D721Med (cell line): ENCODE measurements at regions not wholly inside any gene's neighbourhood (a gene's known extent, or its start where the extent isn't known, plus 50 kb on each side); places are given as distances from the start of the nearest gene placed in this dataset.

Experiments
- DNase-seq: peaks from one replicate; pipeline ENCODE4 v3.0.0; 2011; ENCODE audit warnings: low spot score; ENCODE audit not compliant: insufficient read length
- FAIRE-seq: peaks from 2 replicates; lab custom pipeline; 2011; peaks lifted over from hg19 to GRCh38; lab: Jason Lieb, UNC
- TF ChIP-seq, protein P1 (sequence below): IDR thresholded peaks from 2 replicates; pipeline ENCODE4 v1.5.1; 2012; ENCODE audit warnings: mild to moderate bottlenecking, control low read depth; ENCODE audit not compliant: insufficient read depth; ENCODE audit errors: missing control alignments

GRCh38 chr16:17564856-17565255 is 94.1 kb upstream of the XYLT1 start:
- DNase-seq (no peak), FAIRE-seq (no peak)
- TF ChIP-seq, protein P1, sequence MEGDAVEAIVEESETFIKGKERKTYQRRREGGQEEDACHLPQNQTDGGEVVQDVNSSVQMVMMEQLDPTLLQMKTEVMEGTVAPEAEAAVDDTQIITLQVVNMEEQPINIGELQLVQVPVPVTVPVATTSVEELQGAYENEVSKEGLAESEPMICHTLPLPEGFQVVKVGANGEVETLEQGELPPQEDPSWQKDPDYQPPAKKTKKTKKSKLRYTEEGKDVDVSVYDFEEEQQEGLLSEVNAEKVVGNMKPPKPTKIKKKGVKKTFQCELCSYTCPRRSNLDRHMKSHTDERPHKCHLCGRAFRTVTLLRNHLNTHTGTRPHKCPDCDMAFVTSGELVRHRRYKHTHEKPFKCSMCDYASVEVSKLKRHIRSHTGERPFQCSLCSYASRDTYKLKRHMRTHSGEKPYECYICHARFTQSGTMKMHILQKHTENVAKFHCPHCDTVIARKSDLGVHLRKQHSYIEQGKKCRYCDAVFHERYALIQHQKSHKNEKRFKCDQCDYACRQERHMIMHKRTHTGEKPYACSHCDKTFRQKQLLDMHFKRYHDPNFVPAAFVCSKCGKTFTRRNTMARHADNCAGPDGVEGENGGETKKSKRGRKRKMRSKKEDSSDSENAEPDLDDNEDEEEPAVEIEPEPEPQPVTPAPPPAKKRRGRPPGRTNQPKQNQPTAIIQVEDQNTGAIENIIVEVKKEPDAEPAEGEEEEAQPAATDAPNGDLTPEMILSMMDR: no peak

DNA sequence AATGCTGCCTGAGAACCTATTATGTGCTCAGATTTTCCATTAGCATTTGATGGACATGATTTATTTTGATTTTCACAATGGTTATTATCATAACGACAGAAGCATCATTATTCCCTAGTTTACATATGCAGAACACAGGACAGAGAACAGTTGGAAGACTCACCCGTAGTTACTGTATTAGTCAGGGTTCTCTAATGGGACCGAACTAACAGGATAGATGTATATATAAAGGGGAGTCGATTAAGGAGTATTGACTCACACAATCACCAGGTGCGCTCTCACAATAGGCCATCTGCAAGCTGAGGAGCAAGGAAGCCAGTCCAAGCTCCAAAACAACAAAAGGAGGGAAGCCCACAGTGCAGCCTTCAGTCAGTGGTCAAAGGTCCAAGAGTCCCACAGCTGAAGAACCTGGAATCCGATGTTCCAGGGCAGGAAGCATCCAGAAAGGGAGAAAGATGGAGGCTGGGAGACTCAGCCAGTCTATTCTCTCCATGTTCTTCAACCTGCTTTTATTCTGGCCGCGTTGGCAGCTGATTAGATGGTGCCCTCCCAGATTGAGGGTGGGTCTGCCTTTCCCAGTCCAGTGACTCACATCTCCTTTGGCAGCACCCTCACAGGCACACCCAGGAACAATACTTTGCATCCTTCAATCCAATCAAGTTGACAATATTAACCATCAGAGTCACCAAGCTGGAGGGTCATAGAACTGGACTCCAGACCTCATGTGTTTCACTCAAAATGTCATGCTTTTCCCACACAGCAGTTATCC is 92.7 kb upstream of the XYLT1 start:
- DNase-seq: no peak
- no peak for FAIRE-seq
- TF ChIP-seq, protein P1: no peak

DNA sequence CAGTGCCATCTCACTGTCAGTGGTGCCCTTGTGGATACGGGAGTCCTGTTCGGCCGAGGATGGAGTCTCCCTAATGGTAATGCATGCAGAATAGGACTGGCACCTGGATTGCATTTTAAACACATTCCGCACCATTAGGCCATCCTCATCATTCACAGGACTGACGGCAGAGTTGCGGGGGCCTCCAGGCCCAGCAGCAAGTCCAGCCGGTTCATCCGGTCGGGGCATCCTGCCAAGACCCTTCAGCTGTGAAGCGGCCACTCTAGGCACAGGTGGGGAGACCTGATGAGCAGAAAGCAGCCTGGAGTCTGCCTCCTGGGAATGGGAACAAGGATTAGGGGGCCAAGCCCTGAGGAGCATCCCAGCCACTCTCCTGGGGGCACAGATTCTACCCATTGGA is 90.3 kb upstream of the XYLT1 start:
- TF ChIP-seq, protein P1: no peak
- FAIRE-seq: no peak

GRCh38 chr16:17560548-17560947 is 89.8 kb upstream of the XYLT1 start:
- TF ChIP-seq, protein P1: no peak
- FAIRE-seq: no peak
- DNase-seq: no peak

More for the DNA sequence above, 90.3 kb upstream of the XYLT1 start:
- DNase-seq: no peak

DNA sequence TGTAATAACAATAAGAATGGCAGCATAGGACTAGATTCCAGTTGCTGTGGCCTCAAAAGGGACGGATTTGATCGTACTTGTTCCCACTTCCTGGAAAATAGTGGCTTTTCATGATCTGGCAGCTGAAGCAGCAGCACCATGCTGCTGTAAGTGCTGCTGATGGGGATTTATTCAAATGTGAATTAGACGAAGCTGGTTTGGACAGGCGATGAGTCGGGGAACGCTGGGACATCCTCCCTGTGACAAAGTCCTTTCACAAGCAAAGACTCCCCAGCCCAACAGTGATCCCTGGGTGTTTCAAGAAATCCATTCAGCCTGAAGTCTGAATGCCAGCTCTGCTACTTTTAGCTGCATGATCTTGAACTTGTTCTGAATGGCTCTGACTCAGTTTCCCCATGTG is 88.6 kb upstream of the XYLT1 start:
- DNase-seq (no peak), FAIRE-seq (no peak)
- TF ChIP-seq, protein P1: no peak

DNA sequence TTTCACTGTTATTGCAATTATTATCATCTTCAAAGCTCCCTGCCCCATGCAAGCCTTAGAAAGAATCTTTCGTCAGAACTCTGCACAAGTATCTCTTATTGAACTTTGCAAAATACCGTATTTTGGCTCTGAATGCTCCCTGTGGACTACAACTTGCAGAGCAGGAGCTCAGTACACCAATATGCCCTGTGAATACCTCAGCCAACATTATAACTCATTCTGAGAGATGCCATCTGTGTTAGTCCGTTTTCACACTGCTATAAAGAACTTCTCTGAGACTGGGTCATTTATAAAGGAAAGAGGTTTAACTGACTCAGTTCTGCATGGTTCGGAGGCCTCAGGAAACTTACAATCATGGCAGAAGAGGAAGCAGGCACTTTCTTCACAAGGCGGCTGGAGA is 87.2 kb upstream of the XYLT1 start:
- DNase-seq (no peak), FAIRE-seq (no peak)
- TF ChIP-seq, protein P1: no peak

DNA sequence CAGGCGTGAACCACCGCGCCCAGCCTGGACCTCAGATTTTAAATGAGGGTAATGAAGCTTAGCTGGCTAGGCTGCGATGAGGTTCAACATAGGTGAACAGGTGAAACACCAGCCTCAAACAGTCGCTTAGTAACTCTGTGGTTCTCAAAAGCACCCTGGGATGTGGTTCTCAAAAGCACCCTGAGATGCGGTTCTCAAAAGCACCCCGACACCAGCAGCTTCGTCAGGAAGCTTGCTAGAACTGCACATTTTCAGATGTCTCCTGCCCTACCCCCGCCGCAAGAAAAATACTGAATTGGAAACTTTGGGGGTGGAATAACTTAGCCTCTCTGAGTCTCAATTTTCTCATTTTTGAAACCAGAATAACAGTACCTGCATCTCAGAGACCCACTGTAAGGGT is 86.7 kb upstream of the XYLT1 start:
- DNase-seq (no peak), FAIRE-seq (no peak)
- TF ChIP-seq, protein P1: no peak
